Lower leg skin (tissue), 4 donors: ENCODE measurements at regions not wholly inside any gene's neighbourhood (a gene's known extent, or its start where the extent isn't known, plus 50 kb on each side); places are given as distances from the start of the nearest gene placed in this dataset.

Experiments
- DNase-seq, 2 donors: peaks; one replicate each; pipeline ENCODE4 v3.0.0-alpha.2; 2019; ENCODE audit warnings: low spot score in 2 of 2
- H3K4me3 ChIP-seq: fragments of 200-600 bp; sonication (generic); 2 replicates; pipeline ENCODE4 v1.5.1; 2017; ENCODE audit warnings: mild to moderate bottlenecking, low read depth; ENCODE audit not compliant: poor library complexity, severe bottlenecking
- CTCF ChIP-seq, 3 donors: fragments of 450-650 bp; IDR thresholded peaks; one replicate each; pipeline ENCODE4 v1.5.1; 2016; ENCODE audit warnings: antibody characterized with exemption in 3 of 3, mild to moderate bottlenecking in 3 of 3, moderate library complexity in 2 of 3
- POLR2A ChIP-seq, 2 donors: fragments of 450-650 bp; IDR thresholded peaks; one replicate each; pipeline ENCODE4 v1.6.1; 2016 to 2017; ENCODE audit warnings: antibody characterized with exemption in 2 of 2, mild to moderate bottlenecking in 1 of 2, moderate library complexity in 1 of 2
- WGBS, 2 donors: methylation state at CpG; one replicate each; pipeline ENCODE4 v1.1.5; 2018; 5-methylcytosine and 5-hydroxymethylcytosine counted together
- intact Hi-C: fragments of 100-400 bp; cut with DNase I; formaldehyde crosslinking; loops from one replicate; pipeline ENCODE4 v1.15.0; 2023; ENCODE audit warnings: low total_unique reads

GRCh38 chr2:120861191-120861575 is 125.5 kb downstream of the GLI2 start:
- 97 to 100% methylated on average over 5 of the region's 5 CpGs for WGBS, 2 donors

DNA sequence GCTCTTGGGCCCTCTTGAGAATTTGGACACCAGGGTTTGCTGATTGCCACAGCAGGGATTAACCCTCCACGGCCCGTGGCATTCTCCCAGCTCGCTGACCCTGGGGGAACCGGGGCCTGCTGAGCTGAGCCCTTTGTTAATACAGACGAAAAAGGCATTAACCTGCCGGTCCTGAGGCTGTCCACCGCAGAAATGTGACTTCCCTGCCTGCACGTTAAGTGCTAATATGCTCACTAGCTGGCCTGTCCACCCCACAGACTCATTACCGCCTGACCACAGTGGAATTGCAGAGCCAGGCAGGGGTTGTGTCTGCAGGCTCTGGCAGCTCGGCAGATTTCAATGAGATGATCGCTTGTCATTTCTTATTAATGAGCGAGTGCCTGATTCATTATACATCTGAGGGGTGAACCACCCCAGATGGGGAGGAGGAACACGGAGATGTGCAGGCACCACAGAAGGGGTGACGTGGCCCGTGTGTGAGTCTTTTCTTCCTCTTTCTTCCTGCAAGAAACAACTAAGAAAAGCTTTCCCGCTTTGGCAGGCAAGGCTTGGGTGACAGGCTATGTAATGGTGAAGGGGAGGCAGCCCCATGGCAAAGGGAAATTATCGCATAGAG is 126.0 kb downstream of the GLI2 start:
- H3K4me3 ChIP-seq = no peak overlapping the region
- WGBS, 2 donors = 83 to 86% methylated on average over 17 of the region's 17 CpGs
- intact Hi-C loops = no loop called here
- no peak for DNase-seq
- no peak for TF ChIP-seq POLR2A (IDR thresholded peaks at IDR 0.05)
- TF ChIP-seq CTCF (IDR thresholded peaks at IDR 0.05) = no peak

More at GRCh38 chr2:120861191-120861575, 125.5 kb downstream of the GLI2 start:
- DNase-seq = no peak
- intact Hi-C loops = no loop called here
- no peak overlapping the region for H3K4me3 ChIP-seq
- TF ChIP-seq POLR2A (IDR thresholded peaks at IDR 0.05) (no peak), CTCF (IDR thresholded peaks at IDR 0.05) (no peak)

- DNase-seq = no peak
- H3K4me3 ChIP-seq = no peak overlapping the region
- TF ChIP-seq CTCF (IDR thresholded peaks at IDR 0.05) (no peak), POLR2A (IDR thresholded peaks at IDR 0.05) (no peak)
- 74 to 89% methylated on average over 18 of the region's 18 CpGs for WGBS, 2 donors
- intact Hi-C loops = no loop called here
Observed at GRCh38 chr2:120862201-120863060, 126.8 kb downstream of the GLI2 start.

GRCh38 chr2:120863146-120863545 is 127.5 kb downstream of the GLI2 start:
- intact Hi-C loops = no loop called here
- no peak for DNase-seq

DNA sequence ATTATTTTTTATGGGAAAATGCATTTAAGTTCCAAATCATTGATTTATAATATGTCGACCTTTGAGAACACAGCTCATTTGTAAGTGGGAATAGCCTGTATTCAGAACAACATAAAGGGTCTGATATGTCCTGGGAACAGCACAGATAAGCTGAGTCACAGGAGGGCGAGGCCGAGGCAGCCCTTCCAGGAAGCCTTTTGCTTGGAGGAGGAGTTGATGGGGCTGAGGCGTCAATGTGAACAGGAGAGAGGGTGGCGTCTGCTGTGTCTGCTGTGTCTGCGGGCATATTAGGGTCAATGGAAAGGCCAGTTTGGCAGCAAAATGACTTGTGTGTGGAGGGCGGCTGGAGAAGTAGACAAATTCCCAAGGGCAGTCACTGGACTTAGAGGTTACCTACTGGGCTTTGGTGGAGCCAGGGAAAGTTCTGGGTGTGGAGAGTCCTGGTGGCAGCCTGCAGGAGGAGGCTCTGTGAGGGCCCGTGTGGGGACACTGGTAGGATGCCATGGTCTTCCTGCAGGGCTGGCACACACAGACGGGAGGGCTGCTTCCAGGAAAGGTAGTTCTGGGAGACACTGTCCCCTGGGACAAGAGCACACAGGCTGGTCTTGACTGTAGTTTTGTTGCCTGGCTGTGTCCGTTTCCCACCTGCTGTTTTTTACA is 128.1 kb downstream of the GLI2 start:
- intact Hi-C loops = no loop called here
- WGBS, 2 donors = 47 to 48% methylated on average over 9 to 10 of the region's 10 CpGs
- no peak for TF ChIP-seq CTCF (IDR thresholded peaks at IDR 0.05)
- TF ChIP-seq POLR2A (IDR thresholded peaks at IDR 0.05) = no peak
- DNase-seq = peak in 1 of 2 donors; percentile 56
- no peak overlapping the region for H3K4me3 ChIP-seq

More at GRCh38 chr2:120863146-120863545, 127.5 kb downstream of the GLI2 start:
- 65 to 84% methylated on average over 9 of the region's 9 CpGs for WGBS, 2 donors
- TF ChIP-seq POLR2A (IDR thresholded peaks at IDR 0.05) (no peak), CTCF (IDR thresholded peaks at IDR 0.05) (no peak)
- H3K4me3 ChIP-seq = no peak overlapping the region
